B cell (primary cell): ENCODE measurements at regions not wholly inside any gene's neighbourhood (a gene's known extent, or its start where the extent isn't known, plus 50 kb on each side); places are given as distances from the start of the nearest gene placed in this dataset.

Experiments
- ATAC-seq: fragments of 200-7000 bp; cut with Tn5 transposase; one replicate; pipeline ENCODE4 v1.10.0; 2021; ENCODE audit warnings: low read depth, mild to moderate bottlenecking, moderate number of reproducible peaks, moderate library complexity
- CTCF ChIA-PET: fragments of 350-600 bp; sonication (Branson Sonifier 250); formaldehyde crosslinking; loops from one replicate; lab custom pipeline; 2021; ENCODE audit warnings: antibody characterized with exemption, inconsistent platforms; lab: Charles Lee
- POLR2A ChIA-PET: fragments of 350-600 bp; sonication (Branson Sonifier 250); formaldehyde crosslinking; loops from one replicate; lab custom pipeline; 2021; ENCODE audit warnings: antibody characterized with exemption; lab: Charles Lee
- DNase-seq: peaks from one replicate; pipeline ENCODE4 v3.0.0; 2013
- H2AFZ ChIP-seq: 2 replicates; pipeline ENCODE4 v1.6.1; 2012; ENCODE audit warnings: mild to moderate bottlenecking, low read depth, low read length; ENCODE audit not compliant: insufficient read depth, poor library complexity, severe bottlenecking
- H3K27ac ChIP-seq, 2 donors: 1 replicate in 1 of 2; 2 replicates in 1 of 2; pipeline ENCODE4 v1.5.1; 2012 to 2013; ENCODE audit warnings: low read length in 2 of 2, mild to moderate bottlenecking in 2 of 2, moderate library complexity in 1 of 2
- H3K27me3 ChIP-seq, 4 experiments: fragments of 200-600 bp in 1 of 4; sonication (generic) in 1 of 4; replicated peaks in 1 of 4; 1 replicate in 2 of 4; 2 replicates in 2 of 4; pipeline versions ENCODE4 v1.6.1 to v1.7.0; 2013 to 2016; ENCODE audit warnings: low read length in 3 of 4, mild to moderate bottlenecking in 2 of 4, mixed read lengths in 1 of 4, moderate library complexity in 1 of 4; ENCODE audit not compliant: insufficient read depth in 4 of 4, control insufficient read depth in 3 of 4; ENCODE audit errors: control extremely low read depth in 1 of 4
- H3K36me3 ChIP-seq, 2 experiments: replicated peaks in 1 of 2; 1 replicate in 1 of 2; 2 replicates in 1 of 2; pipeline versions ENCODE4 v1.6.1 to v1.7.1; 2013; ENCODE audit warnings: low read length in 1 of 2; ENCODE audit not compliant: insufficient read depth in 2 of 2, control insufficient read depth in 1 of 2; ENCODE audit errors: control extremely low read depth in 1 of 2, extremely low read depth in 1 of 2
- H3K4me1 ChIP-seq, 2 donors: fragments of 200-600 bp in 1 of 2; sonication (generic) in 1 of 2; 1 replicate in 1 of 2; 2 replicates in 1 of 2; pipeline versions ENCODE4 v1.5.1 to v1.6.1; 2013 to 2017; ENCODE audit warnings: low read length in 2 of 2; ENCODE audit not compliant: control insufficient read depth in 2 of 2, insufficient read depth in 2 of 2
- H3K4me2 ChIP-seq: replicated peaks from 2 replicates; pipeline ENCODE3; 2012; ENCODE audit warnings: mild to moderate bottlenecking, low read depth, low read length; ENCODE audit not compliant: poor library complexity, severe bottlenecking
- H3K4me3 ChIP-seq, 5 experiments: fragments of 200-600 bp in 1 of 5; sonication (generic) in 1 of 5; 1 replicate in 3 of 5; 2 replicates in 2 of 5; pipeline versions ENCODE4 v1.5.1 to v1.7.0; 2011 to 2016; ENCODE audit warnings: low read length in 4 of 5, mild to moderate bottlenecking in 4 of 5, low read depth in 2 of 5, control low read depth in 1 of 5, moderate library complexity in 1 of 5; ENCODE audit not compliant: insufficient read depth in 1 of 5; ENCODE audit errors: control extremely low read depth in 1 of 5, extremely low read depth in 1 of 5
- H3K79me2 ChIP-seq: fragments of 200-600 bp; sonication (generic); one replicate; pipeline ENCODE4 v1.6.0; 2016; ENCODE audit warnings: low read length; ENCODE audit not compliant: control insufficient read depth, insufficient read depth
- H3K9ac ChIP-seq: fragments of 200-600 bp; sonication (generic); 2 replicates; pipeline ENCODE4 v1.6.1; 2017; ENCODE audit warnings: mild to moderate bottlenecking, low read length, moderate library complexity
- H3K9me3 ChIP-seq, 3 donors: one replicate each; pipeline versions ENCODE4 v1.6.1 to v1.7.1; 2013; ENCODE audit warnings: low read length in 2 of 3; ENCODE audit not compliant: control insufficient read depth in 2 of 3, insufficient read depth in 1 of 3; ENCODE audit errors: control extremely low read depth in 1 of 3
- H4K20me1 ChIP-seq: 2 replicates; pipeline ENCODE4 v1.6.0; 2012; ENCODE audit warnings: mild to moderate bottlenecking, low read length; ENCODE audit not compliant: insufficient read depth, control insufficient read depth, poor library complexity, severe bottlenecking
- H3K27ac Mint-ChIP-seq: one replicate; pipeline ENCODE4 v1.8.0; 2021; ENCODE audit warnings: mixed read lengths
- H3K27me3 Mint-ChIP-seq: one replicate; pipeline ENCODE4 v1.8.0; 2021; ENCODE audit warnings: mixed read lengths
- H3K4me1 Mint-ChIP-seq: one replicate; pipeline ENCODE4 v1.8.0; 2021; ENCODE audit warnings: mixed read lengths
- H3K4me3 Mint-ChIP-seq: one replicate; pipeline ENCODE4 v1.8.0; 2021; ENCODE audit warnings: mixed read lengths
- H3K9me3 Mint-ChIP-seq: one replicate; pipeline ENCODE4 v1.8.0; 2022; ENCODE audit warnings: mixed read lengths; ENCODE audit not compliant: insufficient read depth
- CTCF ChIP-seq: fragments of 200-600 bp; IDR thresholded peaks from one replicate; pipeline ENCODE4 v1.8.0; 2022; ENCODE audit warnings: antibody characterized with exemption, mild to moderate bottlenecking
- EZH2 ChIP-seq: IDR thresholded peaks from 2 replicates; pipeline ENCODE4 v1.6.1; 2012; ENCODE audit warnings: borderline replicate concordance, low read depth, mild to moderate bottlenecking, moderate library complexity, low read length; ENCODE audit not compliant: insufficient read depth, poor library complexity, severe bottlenecking
- WGBS: methylation state at CpG from one replicate; pipeline ENCODE4 v1.1.5; 2013; ENCODE audit warnings: missing lambda C conversion rate; ENCODE audit not compliant: insufficient coverage; 5-methylcytosine and 5-hydroxymethylcytosine counted together
- intact Hi-C: fragments of 100-400 bp; cut with micrococcal nuclease; formaldehyde crosslinking; loops from one replicate; pipeline ENCODE4 v1.10.0; 2022

- no peaks in the 10 kb centered on the region for H3K4me1 ChIP-seq
- no peaks in the 10 kb centered on the region for H3K36me3 ChIP-seq
- H3K9me3 ChIP-seq = peaks cover 0 to 10% (median 0%) of the 10 kb centered on the region in 3 donors
- ChIA-PET CTCF (no interaction called here), POLR2A (no interaction called here)
- ATAC-seq (no peak), DNase-seq (no peak)
- H4K20me1 ChIP-seq = no peaks in the 10 kb centered on the region
- Mint-ChIP-seq H3K4me1 (no peaks in the 10 kb centered on the region), H3K27me3 (no peaks in the 10 kb centered on the region), H3K27ac (no peak overlapping the region), H3K4me3 (no peak overlapping the region), H3K9me3 (no peaks in the 10 kb centered on the region)
- no CpG with 5 or more reads among the region's 4 CpGs for WGBS
- intact Hi-C loops = no loop called here
- TF ChIP-seq CTCF = no peak
- TF ChIP-seq EZH2 = no peak
- H3K4me2 ChIP-seq = no peak overlapping the region
- H3K27me3 ChIP-seq = no peaks in the 10 kb centered on the region
- no peak overlapping the region for H3K9ac ChIP-seq
- no peak overlapping the region for H3K27ac ChIP-seq
- no peaks in the 10 kb centered on the region for H3K79me2 ChIP-seq
- H3K4me3 ChIP-seq = no peak overlapping the region
- H2AFZ ChIP-seq = no peak overlapping the region
These were observed 222.5 kb upstream of the SNX19 start for GRCh38 chr11:131138731-131139130.

GRCh38 chr11:131145791-131146190, 224.6 kb upstream of the NTM start:
- no peak overlapping the region for H3K4me3 Mint-ChIP-seq
- Histone ChIP-seq H4K20me1 (no peaks in the 10 kb centered on the region), H2AFZ (no peak overlapping the region), H3K27ac (no peak overlapping the region), H3K4me3 (no peak overlapping the region), H3K36me3 (no peaks in the 10 kb centered on the region), H3K4me2 (no peak overlapping the region), H3K9ac (no peak overlapping the region), H3K4me1 (no peaks in the 10 kb centered on the region), H3K79me2 (no peaks in the 10 kb centered on the region), H3K27me3 (no peaks in the 10 kb centered on the region), H3K9me3 (peaks cover 0 to 9% (median 0%) of the 10 kb centered on the region in 3 donors)
- no peaks in the 10 kb centered on the region for H3K4me1 Mint-ChIP-seq
- intact Hi-C loops = no loop called here
- CTCF ChIA-PET = no interaction called here
- no peak for DNase-seq
- WGBS = no CpG with 5 or more reads among the region's 5 CpGs
- POLR2A ChIA-PET = no interaction called here
- H3K27ac Mint-ChIP-seq = no peak overlapping the region
- no peaks in the 10 kb centered on the region for H3K9me3 Mint-ChIP-seq
- ATAC-seq = no peak
- no peak for TF ChIP-seq EZH2
- TF ChIP-seq CTCF = no peak
- no peaks in the 10 kb centered on the region for H3K27me3 Mint-ChIP-seq
